GM03348 (cell line): ENCODE measurements at regions not wholly inside any gene's neighbourhood (a gene's known extent, or its start where the extent isn't known, plus 50 kb on each side); places are given as distances from the start of the nearest gene placed in this dataset.

Experiments used
- DNase-seq: peaks from one replicate; pipeline ENCODE4 v3.0.0; 2012; ENCODE audit warnings: low spot score

- no peak for DNase-seq
Observed at GRCh38 chr6:154561750-154562149, 51.3 kb upstream of the CNKSR3 start.

- DNase-seq: no peak
Observed at GRCh38 chr6:154565331-154565730, 54.8 kb upstream of the CNKSR3 start.

DNA sequence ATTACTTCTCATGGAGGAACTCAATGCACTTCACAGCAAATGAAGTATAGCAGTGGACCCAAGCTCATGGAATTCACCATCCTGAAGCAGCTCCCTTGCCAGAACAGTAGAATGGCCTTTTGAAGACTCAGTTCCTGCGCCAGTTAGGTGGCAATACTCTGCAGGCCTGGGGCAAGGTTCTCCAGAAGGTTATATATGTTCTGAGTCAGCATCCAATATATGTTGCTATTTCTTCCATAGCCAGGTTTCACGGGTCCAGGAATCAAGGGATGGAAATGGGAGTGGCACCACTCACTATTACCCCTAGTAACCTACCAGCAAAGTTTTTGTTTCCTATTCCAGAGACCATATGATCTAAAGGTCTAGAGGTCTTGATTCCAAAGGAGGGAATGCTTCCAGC is 56.4 kb upstream of the CNKSR3 start:
- no peak for DNase-seq

- no peak for DNase-seq
Observed at GRCh38 chr6:154567695-154568220, 57.3 kb upstream of the CNKSR3 start.

DNA sequence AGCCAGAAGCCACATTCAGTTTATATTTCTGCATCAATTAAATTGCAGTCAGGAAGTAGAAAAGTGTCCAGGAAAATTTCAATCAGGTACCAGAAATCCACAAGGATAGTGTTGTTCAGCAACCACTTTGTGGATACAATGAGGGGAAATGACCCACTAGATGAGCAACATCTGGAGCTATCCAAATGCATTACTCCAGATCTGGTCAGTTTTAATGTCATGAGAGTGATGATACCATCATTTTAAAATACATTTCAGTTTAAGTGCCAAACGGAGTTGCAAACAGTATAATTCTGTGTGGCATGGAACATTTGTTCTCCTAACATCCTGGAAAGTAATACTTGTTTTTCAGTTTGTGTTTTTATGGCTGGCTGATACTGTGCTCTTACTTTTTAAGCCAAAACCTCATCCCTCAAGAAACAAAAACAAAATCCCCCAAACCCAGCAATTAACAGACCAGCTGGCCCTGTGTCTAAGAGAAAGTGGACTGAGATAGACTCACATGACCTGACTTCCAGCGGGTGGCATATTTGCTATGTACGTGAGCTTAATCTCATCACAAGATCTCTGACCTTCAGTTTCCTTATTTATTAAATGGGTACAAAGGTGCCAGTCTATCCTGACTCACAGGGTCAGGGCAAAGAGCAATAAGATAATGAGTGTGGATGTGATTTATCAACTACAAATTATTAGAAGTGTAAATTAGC is 58.8 kb upstream of the CNKSR3 start:
- no peak for DNase-seq

DNA sequence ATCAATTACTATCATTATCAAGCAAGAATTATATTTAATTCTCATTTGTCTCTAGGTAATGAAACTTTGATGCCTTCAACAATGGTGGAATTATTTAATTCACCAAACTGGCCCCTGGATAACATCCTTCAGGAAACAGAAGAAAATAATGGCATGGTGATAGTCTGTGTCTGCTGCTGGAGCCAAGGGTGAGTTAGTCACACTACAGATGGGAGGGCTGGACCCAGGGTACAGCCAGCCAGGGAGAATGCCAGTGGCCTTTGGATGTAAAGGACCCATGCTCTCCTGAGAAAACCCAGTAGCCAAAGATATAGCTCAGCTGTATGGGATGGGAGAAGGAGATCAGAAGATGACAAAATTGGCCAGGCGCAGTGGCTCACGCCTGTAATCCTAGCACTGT is 60.0 kb upstream of the CNKSR3 start:
- no peak for DNase-seq

DNA sequence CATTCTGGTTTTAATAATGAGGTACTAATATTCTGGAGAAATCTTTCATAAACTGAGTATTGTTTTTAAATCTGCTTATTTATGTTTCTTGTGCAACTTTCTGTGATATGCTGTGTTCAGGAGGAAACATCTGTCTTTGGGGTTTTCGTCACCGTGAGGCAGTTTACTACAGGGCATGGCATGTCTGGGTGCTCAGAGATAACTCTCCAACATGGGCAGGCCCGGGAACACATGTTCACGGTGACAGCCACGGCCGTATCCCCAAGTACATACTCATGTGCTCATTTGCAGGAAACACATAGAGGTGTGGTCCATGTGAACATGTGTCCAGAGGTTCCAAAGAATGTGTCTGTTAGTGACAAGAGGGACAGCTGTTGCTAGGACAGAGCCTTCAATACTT is 62.1 kb upstream of the CNKSR3 start:
- no peak for DNase-seq

DNA sequence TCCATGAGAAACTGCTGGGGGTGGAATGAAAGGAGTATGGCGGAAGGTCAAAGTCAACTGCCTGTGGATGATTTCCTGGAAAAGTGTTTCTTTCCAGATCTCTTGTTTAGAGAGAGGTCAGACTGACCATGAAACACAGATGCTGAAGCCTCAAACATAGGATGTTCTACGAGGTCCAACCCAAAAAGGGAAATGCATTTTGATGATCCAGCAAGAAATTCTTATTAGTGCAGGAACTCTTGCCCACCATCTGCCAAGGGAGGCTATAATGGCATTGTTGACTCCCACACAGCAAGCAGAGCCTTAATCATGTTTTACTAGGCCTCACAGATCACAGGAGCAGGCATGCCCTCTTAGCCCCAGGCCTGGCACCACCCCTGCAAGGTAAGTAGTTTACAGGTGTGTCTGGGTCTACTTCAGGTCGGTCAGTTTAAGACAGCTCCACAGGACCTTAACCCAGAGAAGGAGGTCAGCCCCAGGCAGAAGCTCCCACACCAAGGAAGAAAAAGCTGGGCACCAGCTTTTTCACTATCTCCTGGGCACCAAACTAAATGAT is 67.6 kb upstream of the CNKSR3 start:
- DNase-seq: no peak

- no peak for DNase-seq
Observed at GRCh38 chr6:154579046-154579445, 68.6 kb upstream of the CNKSR3 start.

- DNase-seq: no peak
Observed at GRCh38 chr6:154579485-154579884, 69.0 kb upstream of the CNKSR3 start.

DNA sequence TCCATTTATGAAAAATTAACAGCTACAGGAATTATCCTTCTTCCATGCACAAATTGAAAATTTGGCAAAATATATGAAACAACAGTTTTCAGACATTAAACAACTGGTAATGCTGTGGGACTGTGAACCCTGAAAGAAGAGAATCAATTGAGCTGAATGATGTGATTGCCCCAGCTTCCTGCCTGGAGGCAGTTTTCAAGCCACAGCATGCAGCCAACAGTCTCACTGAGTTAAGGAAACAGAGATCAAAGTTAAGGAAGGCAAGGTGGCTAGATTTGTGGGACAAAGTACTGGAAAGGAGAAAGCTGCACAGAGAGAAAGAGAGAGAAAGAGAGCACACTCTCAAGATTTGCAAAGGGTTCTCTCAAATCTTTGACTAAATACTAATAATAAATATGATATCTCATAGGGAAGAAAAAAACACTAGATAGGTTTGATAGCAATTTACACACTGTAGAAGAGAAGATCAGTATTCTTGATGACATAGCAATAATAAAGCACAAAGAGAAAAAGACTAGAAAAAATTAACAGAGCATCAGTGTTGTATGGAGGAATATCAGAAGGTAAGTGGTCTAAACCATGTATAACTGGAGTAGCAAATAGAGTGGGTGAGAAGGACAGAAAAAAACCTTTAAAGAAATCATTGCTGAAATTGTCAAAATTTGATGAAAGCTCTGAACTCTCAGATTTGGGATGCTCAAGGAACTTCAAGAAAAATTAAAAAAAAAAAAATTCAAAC is 70.1 kb upstream of the CNKSR3 start:
- DNase-seq: no peak

GRCh38 chr6:154582696-154583095 is 72.2 kb upstream of the CNKSR3 start:
- DNase-seq: no peak

- DNase-seq: no peak
Observed at GRCh38 chr6:154583546-154584188, 73.2 kb upstream of the CNKSR3 start.

- no peak for DNase-seq
Observed at GRCh38 chr6:154590756-154591155, 80.3 kb upstream of the CNKSR3 start.

- no peak for DNase-seq
Observed at GRCh38 chr6:154591234-154591633, 80.7 kb upstream of the CNKSR3 start.

DNA sequence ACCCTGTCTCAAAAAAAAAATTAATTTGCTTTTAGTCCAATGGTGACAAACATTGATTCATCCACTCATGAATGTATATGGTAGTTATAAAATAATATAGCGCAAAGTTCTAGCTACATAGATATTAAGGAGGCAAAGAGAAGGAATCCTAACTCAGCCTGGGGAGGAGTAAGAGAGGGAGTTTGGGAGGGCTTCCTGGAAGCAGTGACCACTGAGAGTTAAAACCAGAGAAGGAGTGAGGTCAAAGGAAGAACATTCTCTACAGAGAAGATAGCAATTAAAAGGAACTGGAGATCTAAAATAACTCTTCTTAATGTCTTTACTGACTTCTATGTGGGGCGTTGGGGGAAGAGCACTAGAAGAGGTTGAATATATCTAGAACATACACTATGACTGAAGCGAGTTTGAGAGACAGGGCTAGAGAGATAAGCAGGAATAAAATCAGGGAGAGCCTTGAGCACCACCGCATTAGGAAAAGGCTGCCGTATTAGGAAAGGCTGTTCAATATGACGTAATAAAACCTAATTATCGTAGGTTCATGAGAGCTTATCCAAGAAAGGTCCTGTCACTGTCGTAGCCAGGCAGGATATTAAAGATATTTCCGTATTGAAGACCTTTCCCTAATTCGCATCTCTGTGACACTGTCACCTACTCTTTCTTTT is 81.8 kb upstream of the CNKSR3 start:
- no peak for DNase-seq

DNA sequence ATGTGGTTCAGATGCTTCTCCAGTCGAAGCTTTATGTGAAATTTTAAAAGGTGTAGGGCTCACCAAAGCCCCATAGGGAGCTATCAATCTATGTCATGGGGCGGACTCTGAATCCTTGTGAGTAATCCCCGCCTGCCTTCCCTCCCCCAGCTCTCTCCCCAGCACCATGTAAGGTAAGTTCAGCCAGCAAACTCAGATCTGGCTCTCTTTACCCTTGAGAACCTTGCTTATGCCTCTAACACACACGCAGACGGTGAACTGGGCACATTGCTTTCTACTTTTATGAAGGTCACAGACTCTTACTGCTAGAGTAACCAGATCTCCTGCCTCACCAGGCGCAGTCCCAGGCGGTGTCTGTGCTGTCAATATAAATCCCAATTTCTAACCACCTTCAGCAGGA is 82.6 kb upstream of the CNKSR3 start:
- DNase-seq: no peak

GRCh38 chr6:154594496-154595198 is 84.2 kb upstream of the CNKSR3 start:
- no peak for DNase-seq

- no peak for DNase-seq
Observed at GRCh38 chr6:154595538-154595937, 85.1 kb upstream of the CNKSR3 start.

DNA sequence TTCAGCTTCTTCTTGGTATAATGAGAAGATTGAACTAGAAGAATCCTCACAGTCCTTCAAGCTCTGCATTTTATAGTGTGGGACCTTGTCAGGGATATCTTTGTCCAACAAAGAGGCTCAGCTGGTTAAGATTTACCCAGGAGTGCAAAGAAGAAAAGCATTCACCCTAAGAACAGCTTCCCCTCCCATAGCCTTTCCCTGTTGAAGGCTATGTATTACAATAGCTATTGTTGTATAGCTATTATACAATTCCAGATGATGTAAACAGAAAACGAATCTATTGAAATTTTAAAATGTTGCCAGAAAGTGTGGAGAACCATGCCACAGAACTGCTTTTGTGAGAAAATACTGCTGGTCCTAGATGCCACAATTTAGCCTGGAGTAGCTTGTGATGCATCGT is 85.5 kb upstream of the CNKSR3 start:
- DNase-seq: no peak

DNA sequence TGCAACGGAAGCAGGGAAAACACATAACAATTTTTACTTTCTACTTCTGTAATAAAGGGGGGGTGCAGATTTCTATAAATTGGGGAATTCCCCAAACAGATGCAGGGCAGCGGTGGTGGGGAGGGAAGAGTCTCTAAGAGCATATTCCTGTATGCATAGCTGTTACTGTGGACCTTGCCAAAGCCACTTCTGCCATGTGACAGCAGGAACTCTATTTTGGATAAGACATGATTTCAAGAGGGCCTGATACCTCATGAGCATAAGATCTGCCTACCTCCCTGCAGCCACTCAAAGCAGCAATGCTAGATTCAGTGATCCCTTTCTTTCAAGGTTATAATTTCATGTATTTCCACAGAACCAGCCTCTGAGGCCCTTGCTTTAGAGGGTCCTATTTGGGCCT is 86.2 kb upstream of the CNKSR3 start:
- no peak for DNase-seq

DNA sequence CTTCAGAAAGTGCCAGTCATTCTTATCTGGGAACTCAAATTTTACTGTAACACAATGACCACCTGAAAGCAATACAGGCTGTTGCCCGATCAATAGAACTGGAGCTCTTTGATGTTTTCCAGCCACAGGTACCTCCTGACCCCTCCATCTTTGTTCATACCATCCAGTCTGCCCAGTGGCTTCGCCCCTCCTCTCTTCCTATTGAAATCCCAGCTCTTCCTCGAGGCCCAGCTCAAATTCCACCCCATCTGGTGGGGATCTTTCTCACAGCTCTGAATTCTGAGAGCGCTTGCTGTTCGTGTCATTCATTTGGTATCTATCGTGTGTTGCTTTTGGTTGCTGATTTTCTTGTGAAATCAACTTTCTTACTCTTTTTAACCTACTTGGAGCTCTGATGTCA is 87.9 kb upstream of the CNKSR3 start:
- DNase-seq: no peak
